Endothelial cell of umbilical vein (primary cell): ENCODE measurements at regions not wholly inside any gene's neighbourhood (a gene's known extent, or its start where the extent isn't known, plus 50 kb on each side); places are given as distances from the start of the nearest gene placed in this dataset.

Source experiments
- BruUV-seq: library from RNA; stranded (reverse); fragments of 400-500 nt; replicated peaks from 2 replicates; lab custom pipeline; 2021; lab: Mats Ljungman, UMichigan
- CTCF ChIA-PET: fragments of 300-600, 350-600 bp; sonication (Branson Sonifier 250); formaldehyde crosslinking; loops from one replicate; lab custom pipeline; 2021; ENCODE audit warnings: antibody characterized with exemption, inconsistent platforms; lab: Charles Lee
- POLR2A ChIA-PET: fragments of 300-600, 350-600 bp; sonication (Branson Sonifier 250); formaldehyde crosslinking; loops from one replicate; lab custom pipeline; 2021; ENCODE audit warnings: antibody characterized with exemption, inconsistent platforms; lab: Charles Lee
- DNase-seq: peaks from one replicate; pipeline ENCODE4 v3.0.0-alpha.2; 2011; ENCODE audit warnings: low read depth, low spot score
- FAIRE-seq: peaks from 2 replicates; lab custom pipeline; 2011; peaks lifted over from hg19 to GRCh38; lab: Jason Lieb, UNC
- H2AFZ ChIP-seq: 2 replicates; pipeline ENCODE4 v1.6.0; 2012; ENCODE audit warnings: low read depth, low read length, control low read depth, inconsistent platforms
- H3K27ac ChIP-seq: 2 replicates; pipeline ENCODE4 v1.5.1; 2011; ENCODE audit warnings: low read depth, mild to moderate bottlenecking, control low read depth, low read length, moderate library complexity; ENCODE audit not compliant: insufficient read depth
- H3K27me3 ChIP-seq, 2 experiments: 2 replicates each; pipeline versions ENCODE4 v1.6.0 to v1.6.1; 2011; ENCODE audit warnings: low read length in 2 of 2, mixed read lengths in 1 of 2; ENCODE audit not compliant: control insufficient read depth in 2 of 2, insufficient read depth in 2 of 2
- H3K36me3 ChIP-seq, 2 experiments: 2 replicates in 1 of 2; 3 replicates in 1 of 2; pipeline ENCODE4 v1.5.1; 2011; ENCODE audit warnings: low read length in 2 of 2, mild to moderate bottlenecking in 1 of 2, moderate library complexity in 1 of 2; ENCODE audit not compliant: control insufficient read depth in 2 of 2, insufficient read depth in 2 of 2; ENCODE audit errors: extremely low read depth in 1 of 2
- H3K4me1 ChIP-seq: 3 replicates; pipeline ENCODE4 v1.5.1; 2011; ENCODE audit warnings: mild to moderate bottlenecking, low read length; ENCODE audit not compliant: control insufficient read depth, insufficient read depth; ENCODE audit errors: extremely low read depth
- H3K4me2 ChIP-seq: 2 replicates; pipeline ENCODE4 v1.6.1; 2011; ENCODE audit warnings: low read length, control low read depth, mixed read lengths; ENCODE audit not compliant: insufficient read depth
- H3K4me3 ChIP-seq, 3 experiments: fragments of 200-600 bp in 1 of 3; sonication (generic), shearing (Covaris generic) in 1 of 3; replicated peaks in 1 of 3; 2 replicates each; pipeline ENCODE4 v1.5.1; 2011 to 2016; ENCODE audit warnings: control low read depth in 3 of 3, low read length in 3 of 3, mild to moderate bottlenecking in 2 of 3, inconsistent platforms in 1 of 3, low read depth in 1 of 3, moderate library complexity in 1 of 3; ENCODE audit not compliant: insufficient read depth in 1 of 3
- H3K79me2 ChIP-seq: 2 replicates; pipeline ENCODE4 v1.6.0; 2012; ENCODE audit warnings: low read length, inconsistent platforms; ENCODE audit not compliant: control insufficient read depth, insufficient read depth
- H3K9ac ChIP-seq: replicated peaks from 2 replicates; pipeline ENCODE3; 2011; ENCODE audit warnings: low read length, control low read depth; ENCODE audit not compliant: insufficient read depth; ENCODE audit errors: extremely low read depth
- H3K9me1 ChIP-seq: replicated peaks from 3 replicates; pipeline ENCODE4 v1.6.0; 2011; ENCODE audit warnings: mild to moderate bottlenecking, low read length; ENCODE audit not compliant: control insufficient read depth, insufficient read depth; ENCODE audit errors: extremely low read depth
- H3K9me3 ChIP-seq: replicated peaks from 2 replicates; pipeline ENCODE4 v1.5.1; 2012; ENCODE audit warnings: low read length, inconsistent platforms; ENCODE audit not compliant: control insufficient read depth, insufficient read depth
- H4K20me1 ChIP-seq: replicated peaks from 2 replicates; pipeline ENCODE3; 2011; ENCODE audit warnings: mild to moderate bottlenecking, low read length; ENCODE audit not compliant: control insufficient read depth, insufficient read depth; ENCODE audit errors: extremely low read depth
- EZH2 ChIP-seq: IDR thresholded peaks from 2 replicates; pipeline ENCODE4 v1.6.1; 2012; ENCODE audit warnings: borderline replicate concordance, low read depth, mild to moderate bottlenecking, moderate library complexity, low read length, inconsistent platforms; ENCODE audit not compliant: severe bottlenecking
- FOS ChIP-seq: IDR thresholded peaks from 2 replicates; pipeline ENCODE4 v1.6.1; 2011; ENCODE audit warnings: mild to moderate bottlenecking, low read length, moderate library complexity, borderline replicate concordance; ENCODE audit not compliant: insufficient read depth
- GATA2 ChIP-seq: IDR thresholded peaks from 2 replicates; pipeline ENCODE4 v1.7.0; 2011; ENCODE audit warnings: low read depth, mild to moderate bottlenecking, moderate library complexity, mixed read lengths, low read length; ENCODE audit not compliant: insufficient read length, insufficient read depth
- JUN ChIP-seq: IDR thresholded peaks from 2 replicates; pipeline ENCODE4 v1.6.1; 2011; ENCODE audit warnings: borderline replicate concordance, low read depth; ENCODE audit not compliant: insufficient read length, insufficient read depth
- MYC ChIP-seq: IDR thresholded peaks from one replicate; pipeline ENCODE4 v1.6.1; 2011; ENCODE audit warnings: mild to moderate bottlenecking, low read depth, low read length
- POLR2A ChIP-seq: IDR thresholded peaks from 2 replicates; pipeline ENCODE4 v1.6.1; 2012; ENCODE audit warnings: low read depth, mild to moderate bottlenecking, control low read depth, low read length
- POLR2AphosphoS5 ChIP-seq: IDR thresholded peaks from 2 replicates; pipeline ENCODE4 v1.6.1; 2012; ENCODE audit warnings: low read depth, mild to moderate bottlenecking, control low read depth, low read length, moderate library complexity; ENCODE audit not compliant: insufficient read depth
- dilution Hi-C: fragments of 300-500 bp; cut with MboI; formaldehyde crosslinking; loops from one replicate; pipeline ENCODE4 v1.15.0; 2019; ENCODE audit warnings: low sequenced_read_pairs; ENCODE audit not compliant: extremely low pct_ligation_motif_present
- intact Hi-C: fragments of 100-400 bp; cut with micrococcal nuclease; formaldehyde crosslinking; loops from one replicate; pipeline ENCODE4 v1.10.0; 2022
- TF ChIP-seq, protein P1 (sequence below), 2 donors: IDR thresholded peaks; 1 replicate in 1 of 2; 2 replicates in 1 of 2; pipeline ENCODE4 v1.5.1; 2011; ENCODE audit warnings: low read length in 2 of 2, mild to moderate bottlenecking in 2 of 2, moderate library complexity in 2 of 2, control low read depth in 1 of 2, inconsistent platforms in 1 of 2, low read depth in 1 of 2; ENCODE audit not compliant: insufficient read depth in 1 of 2; ENCODE audit errors: extremely low read depth in 1 of 2
- TF ChIP-seq, protein P2 (sequence below): IDR thresholded peaks from 2 replicates; pipeline ENCODE4 v1.6.1; 2011; ENCODE audit not compliant: insufficient read depth, insufficient read length

DNA sequence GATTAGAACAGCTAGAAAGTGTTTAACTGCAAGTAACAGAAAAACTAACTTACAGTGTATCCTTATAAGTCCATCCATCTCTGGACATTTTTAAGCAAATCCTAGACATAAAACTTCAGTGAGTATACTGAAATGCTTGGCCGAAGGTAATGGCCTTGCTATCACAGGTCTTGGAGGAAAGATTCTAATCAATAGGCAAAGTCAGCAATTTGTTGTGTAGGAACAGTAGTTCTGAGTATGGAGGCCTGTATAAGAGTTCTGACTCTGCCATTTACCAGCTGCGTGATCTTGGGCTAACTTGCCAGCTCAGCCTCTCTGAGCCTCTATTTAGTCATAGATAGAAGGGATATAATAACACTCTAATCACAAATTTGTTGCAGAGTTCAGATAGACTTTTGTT is 328.1 kb downstream of the IL20RB start:
- Histone ChIP-seq H3K9ac (no peak overlapping the region), H3K79me2 (no peaks in the 10 kb centered on the region), H3K4me1 (no peaks in the 10 kb centered on the region), H3K27ac (no peak overlapping the region), H3K4me3 (no peak overlapping the region), H3K9me3 (no peaks in the 10 kb centered on the region), H2AFZ (no peak overlapping the region), H3K4me2 (no peak overlapping the region), H3K9me1 (no peaks in the 10 kb centered on the region), H3K36me3 (no peaks in the 10 kb centered on the region), H4K20me1 (no peaks in the 10 kb centered on the region), H3K27me3 (no peaks in the 10 kb centered on the region)
- BruUV-seq, result no TSS peak
- intact Hi-C loops, result no loop called here
- FAIRE-seq, result no peak
- ChIA-PET CTCF (no interaction called here), POLR2A (no interaction called here)
- no peak for DNase-seq
- dilution Hi-C loops, result no loop called here
- TF ChIP-seq MYC (no peak), POLR2AphosphoS5 (no peak), POLR2A (no peak), GATA2 (no peak), EZH2 (no peak), FOS (no peak), JUN (no peak)
- TF ChIP-seq, protein P1, sequence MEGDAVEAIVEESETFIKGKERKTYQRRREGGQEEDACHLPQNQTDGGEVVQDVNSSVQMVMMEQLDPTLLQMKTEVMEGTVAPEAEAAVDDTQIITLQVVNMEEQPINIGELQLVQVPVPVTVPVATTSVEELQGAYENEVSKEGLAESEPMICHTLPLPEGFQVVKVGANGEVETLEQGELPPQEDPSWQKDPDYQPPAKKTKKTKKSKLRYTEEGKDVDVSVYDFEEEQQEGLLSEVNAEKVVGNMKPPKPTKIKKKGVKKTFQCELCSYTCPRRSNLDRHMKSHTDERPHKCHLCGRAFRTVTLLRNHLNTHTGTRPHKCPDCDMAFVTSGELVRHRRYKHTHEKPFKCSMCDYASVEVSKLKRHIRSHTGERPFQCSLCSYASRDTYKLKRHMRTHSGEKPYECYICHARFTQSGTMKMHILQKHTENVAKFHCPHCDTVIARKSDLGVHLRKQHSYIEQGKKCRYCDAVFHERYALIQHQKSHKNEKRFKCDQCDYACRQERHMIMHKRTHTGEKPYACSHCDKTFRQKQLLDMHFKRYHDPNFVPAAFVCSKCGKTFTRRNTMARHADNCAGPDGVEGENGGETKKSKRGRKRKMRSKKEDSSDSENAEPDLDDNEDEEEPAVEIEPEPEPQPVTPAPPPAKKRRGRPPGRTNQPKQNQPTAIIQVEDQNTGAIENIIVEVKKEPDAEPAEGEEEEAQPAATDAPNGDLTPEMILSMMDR (IDR thresholded peaks at IDR 0.05; ENCODE audit: extremely low read depth in 1 of 2, insufficient read depth in 1 of 2, low read depth in 1 of 2, low read length in 2 of 2), result no peak
- TF ChIP-seq, protein P2, sequence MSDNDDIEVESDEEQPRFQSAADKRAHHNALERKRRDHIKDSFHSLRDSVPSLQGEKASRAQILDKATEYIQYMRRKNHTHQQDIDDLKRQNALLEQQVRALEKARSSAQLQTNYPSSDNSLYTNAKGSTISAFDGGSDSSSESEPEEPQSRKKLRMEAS, result no peak
